GM18517 (cell line): ENCODE measurements at regions not wholly inside any gene's neighbourhood (a gene's known extent, or its start where the extent isn't known, plus 50 kb on each side); places are given as distances from the start of the nearest gene placed in this dataset.
"Not testable (repeated sequence)": the region's sequence is repeated elsewhere in the genome, so short reads cannot be mapped to it uniquely, and the experiment has no call there.

Source experiments
- ATAC-seq: cut with Tn5 transposase; IDR thresholded peaks from one replicate; pipeline ENCODE4 v1.9.1; 2021; ENCODE audit warnings: mild to moderate bottlenecking, moderate library complexity; ENCODE audit not compliant: unreplicated experiment

- ATAC-seq = no peak
Observed at GRCh38 chr5:124001036-124001615, 489.1 kb downstream of the CSNK1G3 start.

GRCh38 chr5:124000538-124000937, 488.6 kb downstream of the CSNK1G3 start:
- ATAC-seq = no peak

GRCh38 chr5:123997462-123998215, 485.7 kb downstream of the CSNK1G3 start:
- no peak for ATAC-seq

- ATAC-seq = no peak
Observed at GRCh38 chr5:123997064-123997461, 485.1 kb downstream of the CSNK1G3 start.

- no peak for ATAC-seq
Observed at GRCh38 chr5:123992641-123993040, 480.7 kb downstream of the CSNK1G3 start.

- ATAC-seq = no peak
Observed at GRCh38 chr5:123987956-123988355, 476.0 kb downstream of the CSNK1G3 start.

GRCh38 chr5:123976379-123977033, 464.5 kb downstream of the CSNK1G3 start:
- peak; percentile 78 for ATAC-seq

GRCh38 chr5:123975521-123975920, 463.5 kb downstream of the CSNK1G3 start:
- not testable (repeated sequence) for ATAC-seq

GRCh38 chr5:123966781-123967180, 454.8 kb downstream of the CSNK1G3 start:
- ATAC-seq = no peak

- no peak for ATAC-seq
Observed at GRCh38 chr5:123965626-123966025, 453.6 kb downstream of the CSNK1G3 start.

GRCh38 chr5:123964884-123965283, 452.9 kb downstream of the CSNK1G3 start:
- no peak for ATAC-seq

GRCh38 chr5:123960526-123960925, 448.5 kb downstream of the CSNK1G3 start:
- no peak for ATAC-seq

GRCh38 chr5:123951582-123951977, 439.6 kb downstream of the CSNK1G3 start:
- ATAC-seq = no peak

- ATAC-seq = no peak
Observed at GRCh38 chr5:123950701-123951581, 439.0 kb downstream of the CSNK1G3 start.

- no peak for ATAC-seq
Observed at GRCh38 chr5:123949807-123950340, 437.9 kb downstream of the CSNK1G3 start.

GRCh38 chr5:123949043-123949804, 437.2 kb downstream of the CSNK1G3 start:
- ATAC-seq = no peak

GRCh38 chr5:123947797-123948196, 435.8 kb downstream of the CSNK1G3 start:
- ATAC-seq = no peak

GRCh38 chr5:123945548-123945947, 433.6 kb downstream of the CSNK1G3 start:
- no peak for ATAC-seq

GRCh38 chr5:123943151-123943550, 431.2 kb downstream of the CSNK1G3 start:
- no peak for ATAC-seq

GRCh38 chr5:123940416-123940815, 428.4 kb downstream of the CSNK1G3 start:
- no peak for ATAC-seq
